RWPE2 (cell line): ENCODE measurements at regions not wholly inside any gene's neighbourhood (a gene's known extent, or its start where the extent isn't known, plus 50 kb on each side); places are given as distances from the start of the nearest gene placed in this dataset.

ENCODE experiments used
- ATAC-seq: fragments of 200-7000 bp; cut with Tn5 transposase; 3 replicates; pipeline ENCODE4 v1.9.1; 2021; ENCODE audit warnings: low read depth
- DNase-seq: peaks from one replicate; pipeline ENCODE4 v3.0.0-alpha.2; 2020; ENCODE audit warnings: low spot score
- H3K27ac ChIP-seq: fragments of 450-650 bp; 2 replicates; pipeline ENCODE4 v1.5.1; 2017; ENCODE audit warnings: mild to moderate bottlenecking; ENCODE audit not compliant: poor library complexity, severe bottlenecking
- H3K27me3 ChIP-seq: fragments of 250-450 bp; sonication (Bioruptor Pico); 2 replicates; pipeline ENCODE4 v1.5.1; 2021; ENCODE audit warnings: mild to moderate bottlenecking, moderate library complexity; ENCODE audit not compliant: insufficient read depth, poor library complexity, severe bottlenecking
- H3K36me3 ChIP-seq: fragments of 250-450 bp; sonication (Bioruptor Pico); 2 replicates; pipeline ENCODE4 v1.5.1; 2020; ENCODE audit warnings: low read depth, mild to moderate bottlenecking, moderate library complexity
- H3K4me1 ChIP-seq: fragments of 250-450 bp; sonication (Bioruptor Pico); 2 replicates; pipeline ENCODE4 v1.5.1; 2021; ENCODE audit warnings: mild to moderate bottlenecking, moderate library complexity; ENCODE audit not compliant: insufficient read depth, poor library complexity, severe bottlenecking
- H3K4me3 ChIP-seq: fragments of 250-450 bp; sonication (Bioruptor Pico); 2 replicates; pipeline ENCODE4 v1.5.1; 2021; ENCODE audit warnings: mild to moderate bottlenecking, moderate library complexity; ENCODE audit not compliant: severe bottlenecking
- H3K9me3 ChIP-seq: fragments of 250-450 bp; sonication (Bioruptor Pico); 2 replicates; pipeline ENCODE4 v1.5.1; 2021; ENCODE audit warnings: mild to moderate bottlenecking, moderate library complexity; ENCODE audit not compliant: severe bottlenecking
- CTCF ChIP-seq: fragments of 450-650 bp; IDR thresholded peaks from one replicate; pipeline ENCODE4 v1.5.1; 2017; ENCODE audit warnings: mild to moderate bottlenecking, moderate library complexity; ENCODE audit not compliant: poor library complexity, severe bottlenecking

DNA sequence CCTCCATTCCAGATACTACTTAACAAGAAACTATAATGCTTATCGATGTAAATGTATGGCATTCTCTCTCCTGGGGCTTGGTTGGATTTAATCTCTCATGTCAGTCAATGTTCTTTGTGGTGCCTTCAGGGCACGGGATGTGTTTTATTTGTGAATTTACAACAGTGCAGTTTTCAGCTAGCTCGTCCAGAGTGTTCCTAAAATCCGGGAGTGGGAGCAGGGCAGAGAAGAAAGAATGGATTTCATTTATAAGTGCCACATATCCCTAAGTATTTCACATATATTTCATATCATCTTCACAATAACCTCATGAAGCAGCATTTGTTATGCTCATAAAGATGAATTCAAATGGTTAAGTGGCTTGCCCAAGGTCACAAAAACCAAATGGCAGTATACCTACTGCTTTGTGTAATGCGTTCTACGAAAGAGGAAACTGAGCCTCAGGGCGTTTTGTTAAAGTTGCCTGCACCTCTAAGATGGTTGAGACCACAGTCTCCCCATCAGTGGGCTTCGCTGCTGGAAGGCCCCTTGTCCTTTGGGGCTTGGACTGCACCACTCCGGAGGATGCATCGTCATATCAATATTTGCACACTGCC, 134.7 kb upstream of the MGAT5 start:
- ATAC-seq (no peak), DNase-seq (no peak)
- H3K4me3 ChIP-seq, result peak overlapping the region; percentile 88
- H3K27me3 ChIP-seq, result no peaks in the 10 kb centered on the region
- peak overlapping the region; percentile 83 for H3K27ac ChIP-seq
- no peaks in the 10 kb centered on the region for H3K36me3 ChIP-seq
- H3K9me3 ChIP-seq, result no peaks in the 10 kb centered on the region
- TF ChIP-seq CTCF, result no peak
- peaks cover 5% of the 10 kb centered on the region for H3K4me1 ChIP-seq

- ATAC-seq, result peak; percentile 76
- Histone ChIP-seq H3K4me3 (peak overlapping the region; percentile 88), H3K27ac (peak overlapping the region; percentile 83), H3K27me3 (no peaks in the 10 kb centered on the region), H3K9me3 (no peaks in the 10 kb centered on the region), H3K4me1 (peaks cover 5% of the 10 kb centered on the region), H3K36me3 (no peaks in the 10 kb centered on the region)
- no peak for TF ChIP-seq CTCF
- peak; percentile 91 for DNase-seq
Measured at GRCh38 chr2:134119713-134120405, 134.0 kb upstream of the MGAT5 start.

DNA sequence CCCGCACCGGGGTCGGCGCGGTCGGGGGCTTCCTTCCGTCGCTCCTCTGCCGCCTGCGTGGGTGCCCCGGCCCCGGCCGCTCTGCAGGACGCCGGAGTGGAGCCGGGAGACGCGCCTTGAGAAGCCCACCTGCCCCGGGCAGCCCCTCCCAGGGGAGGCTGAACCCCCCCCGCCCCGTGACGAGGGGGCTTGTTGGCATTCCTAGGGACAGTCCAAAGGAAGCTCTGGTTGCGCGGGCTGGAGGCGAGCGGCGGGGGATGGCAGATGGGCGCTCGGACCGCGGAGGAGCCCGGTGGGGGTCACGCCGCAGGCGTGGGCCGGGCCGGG, 133.5 kb upstream of the MGAT5 start:
- H3K4me3 ChIP-seq, result peak overlapping the region; percentile 88
- ATAC-seq, result 0 out of 3 replicates have a peak, but pooled peaks have one; percentile 0

GRCh38 chr2:134120733-134121630, 132.9 kb upstream of the MGAT5 start:
- ATAC-seq (peak; percentile 71), DNase-seq (no peak)
- H3K4me3 ChIP-seq, result peak overlapping the region; percentile 88

More for the DNA sequence above, 133.5 kb upstream of the MGAT5 start:
- peak overlapping the region; percentile 83 for H3K27ac ChIP-seq
- no peaks in the 10 kb centered on the region for H3K9me3 ChIP-seq
- DNase-seq, result no peak
- H3K27me3 ChIP-seq, result no peaks in the 10 kb centered on the region
- H3K4me1 ChIP-seq, result peaks cover 5% of the 10 kb centered on the region
- no peak for TF ChIP-seq CTCF
- no peaks in the 10 kb centered on the region for H3K36me3 ChIP-seq

More at GRCh38 chr2:134120733-134121630, 132.9 kb upstream of the MGAT5 start:
- Histone ChIP-seq H3K27ac (peak overlapping the region; percentile 83), H3K27me3 (no peaks in the 10 kb centered on the region), H3K36me3 (no peaks in the 10 kb centered on the region), H3K4me1 (peaks cover 5% of the 10 kb centered on the region), H3K9me3 (no peaks in the 10 kb centered on the region)
- no peak for TF ChIP-seq CTCF
